GM18519 (cell line): ENCODE measurements at regions not wholly inside any gene's neighbourhood (a gene's known extent, or its start where the extent isn't known, plus 50 kb on each side); places are given as distances from the start of the nearest gene placed in this dataset.
"Not testable (repeated sequence)": the region's sequence is repeated elsewhere in the genome, so short reads cannot be mapped to it uniquely, and the experiment has no call there.

Experiments used
- ATAC-seq: cut with Tn5 transposase; IDR thresholded peaks from one replicate; pipeline ENCODE4 v1.9.1; 2021; ENCODE audit warnings: mild to moderate bottlenecking, moderate library complexity; ENCODE audit not compliant: unreplicated experiment, low FRiP score

DNA sequence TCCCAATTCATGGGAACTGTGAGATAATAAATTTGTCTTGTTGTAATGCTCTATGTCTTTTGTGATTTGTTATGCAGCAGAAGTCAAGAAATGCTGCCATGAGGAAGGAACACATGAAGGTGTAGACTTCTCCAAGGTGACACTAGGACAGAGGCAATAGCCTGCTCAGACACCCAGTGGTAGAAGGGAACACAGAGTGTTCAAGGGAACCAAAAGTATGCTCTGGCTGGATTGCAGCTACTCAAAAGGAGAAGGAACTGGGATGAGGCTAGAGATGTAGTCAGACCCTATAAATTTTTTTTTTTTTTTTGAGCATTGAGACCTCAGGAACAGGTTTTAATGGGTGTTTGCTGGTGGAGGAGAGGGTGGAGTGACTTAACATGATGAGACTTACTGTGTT, 232.5 kb downstream of the PARP8 start:
- ATAC-seq = no peak

DNA sequence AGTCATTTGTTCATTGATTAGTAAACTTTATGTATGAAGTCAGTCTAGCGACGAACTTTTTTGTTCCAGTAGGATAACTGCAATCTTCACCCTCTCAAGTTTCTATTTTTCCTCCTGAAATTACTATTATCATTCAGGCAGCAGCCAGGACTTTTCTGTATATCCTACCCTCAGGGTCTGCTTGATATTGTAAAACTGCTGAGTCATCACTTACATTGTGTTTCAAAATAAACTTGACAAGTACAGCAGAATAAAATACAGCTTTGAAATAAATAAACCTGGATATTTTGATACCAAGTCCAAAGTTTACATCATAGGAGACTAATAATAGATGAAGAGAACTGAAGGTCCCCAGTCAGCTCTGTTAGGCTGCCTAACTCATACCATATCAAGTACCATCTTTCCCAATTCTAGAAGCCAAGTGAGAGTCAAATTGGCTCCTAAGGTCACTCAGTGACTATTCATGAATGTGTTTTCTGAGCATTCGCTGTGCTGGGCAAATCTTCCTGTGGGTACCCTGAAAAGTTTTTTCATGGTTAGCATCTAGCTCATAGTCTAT, 234.6 kb downstream of the PARP8 start:
- no peak for ATAC-seq

DNA sequence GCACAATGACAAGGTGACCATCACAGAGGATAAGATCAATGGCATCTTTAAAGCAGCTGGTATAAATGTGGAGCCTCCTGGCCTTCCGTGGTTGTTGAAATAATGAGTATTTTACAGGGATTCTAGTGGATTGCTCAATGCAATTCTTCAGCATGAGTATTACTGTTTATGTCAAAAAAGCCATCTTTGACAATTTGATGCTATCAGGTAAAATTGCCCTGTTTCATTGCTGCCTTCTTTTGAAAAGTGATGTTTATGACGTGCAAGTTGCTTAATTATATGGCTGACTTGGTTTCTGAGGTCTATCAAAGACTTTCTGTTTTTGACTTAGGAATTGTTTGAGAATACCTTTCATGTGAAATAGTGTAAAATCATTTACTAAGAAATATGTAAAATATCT, 237.2 kb downstream of the PARP8 start:
- no peak for ATAC-seq

DNA sequence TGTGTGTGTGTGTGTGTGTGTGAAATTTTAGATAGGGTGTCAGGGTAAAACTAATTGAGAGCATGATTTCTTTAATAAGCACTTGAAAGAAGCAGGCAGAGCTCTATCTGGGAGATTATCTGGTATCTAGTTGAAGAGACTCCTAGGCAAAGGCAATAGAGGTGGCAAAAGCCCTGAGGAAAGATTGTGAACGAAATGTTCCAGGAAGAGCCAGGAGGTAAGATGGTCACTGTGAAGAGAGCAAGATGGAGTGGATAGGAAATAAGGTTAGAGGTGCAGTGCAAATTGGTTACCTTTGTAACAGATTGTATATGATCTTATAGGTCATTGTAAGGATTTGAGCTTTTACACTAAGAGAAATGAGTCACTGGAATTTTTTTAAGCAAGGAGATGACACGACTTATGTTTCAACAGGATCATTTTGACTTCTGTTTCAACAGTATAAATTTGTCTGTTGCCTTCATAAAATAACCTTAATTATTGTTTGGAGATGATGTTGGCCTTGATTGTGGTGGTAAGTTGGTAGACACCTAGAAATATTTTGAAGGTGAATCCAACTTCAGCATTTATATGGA, 239.6 kb downstream of the PARP8 start:
- ATAC-seq = no peak

DNA sequence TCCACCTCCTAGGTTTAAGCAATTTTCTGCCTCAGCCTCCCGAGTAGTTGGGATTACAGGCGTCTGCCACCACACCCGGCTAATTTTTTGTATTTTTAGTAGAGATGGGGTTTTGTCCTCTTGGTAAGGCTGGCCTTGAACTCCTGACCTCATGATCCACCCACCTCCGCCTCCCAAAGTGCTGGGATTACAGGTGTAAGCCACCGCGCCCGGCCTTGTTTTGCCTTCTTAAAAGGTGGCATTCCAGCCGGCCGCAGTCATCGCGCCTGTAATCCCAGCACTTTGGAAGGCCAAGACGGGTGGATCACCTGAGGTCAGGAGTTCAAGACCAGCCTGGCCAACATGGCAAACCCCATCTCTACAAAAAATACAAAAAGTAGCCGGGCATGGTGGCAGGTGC, 253.7 kb downstream of the PARP8 start:
- not testable (repeated sequence) for ATAC-seq

DNA sequence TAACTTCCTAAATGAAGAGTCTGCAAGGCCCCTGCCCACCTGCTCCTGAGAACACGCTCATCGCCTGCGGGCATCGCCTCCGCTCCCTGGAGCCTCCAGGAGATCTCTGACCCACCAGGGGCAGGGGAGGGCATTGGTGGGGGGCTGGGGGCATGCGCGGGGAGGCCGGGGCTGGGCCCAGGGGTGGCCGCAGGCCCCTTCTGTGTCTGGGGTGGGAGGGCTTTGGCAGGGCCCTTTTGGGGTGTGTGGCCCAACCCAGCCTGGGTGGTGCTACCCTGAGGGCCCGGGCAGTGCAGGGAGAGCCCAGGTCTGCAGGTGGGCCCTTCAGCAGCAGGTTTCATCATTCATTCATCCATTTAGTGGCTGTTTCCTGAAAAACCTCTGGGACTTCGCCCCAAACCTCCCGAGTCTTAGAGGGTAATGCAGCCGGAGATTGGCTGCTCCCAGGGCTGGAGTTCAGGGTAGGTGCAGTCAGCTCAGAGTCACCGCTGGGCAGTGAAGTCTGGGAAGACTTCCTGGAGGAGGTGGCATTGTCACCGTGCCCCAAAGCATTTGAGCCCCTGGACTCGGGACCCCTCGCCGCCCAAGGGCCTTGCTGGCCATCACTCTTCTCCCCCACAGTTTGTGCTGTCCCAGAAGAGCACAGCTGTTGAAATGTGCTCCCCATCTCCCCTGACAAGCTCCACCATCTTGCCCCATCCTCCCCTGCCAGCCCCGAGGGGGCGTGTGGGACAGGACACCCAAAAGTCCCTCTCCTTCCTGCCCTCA, 255.1 kb downstream of the PARP8 start:
- ATAC-seq = no peak

DNA sequence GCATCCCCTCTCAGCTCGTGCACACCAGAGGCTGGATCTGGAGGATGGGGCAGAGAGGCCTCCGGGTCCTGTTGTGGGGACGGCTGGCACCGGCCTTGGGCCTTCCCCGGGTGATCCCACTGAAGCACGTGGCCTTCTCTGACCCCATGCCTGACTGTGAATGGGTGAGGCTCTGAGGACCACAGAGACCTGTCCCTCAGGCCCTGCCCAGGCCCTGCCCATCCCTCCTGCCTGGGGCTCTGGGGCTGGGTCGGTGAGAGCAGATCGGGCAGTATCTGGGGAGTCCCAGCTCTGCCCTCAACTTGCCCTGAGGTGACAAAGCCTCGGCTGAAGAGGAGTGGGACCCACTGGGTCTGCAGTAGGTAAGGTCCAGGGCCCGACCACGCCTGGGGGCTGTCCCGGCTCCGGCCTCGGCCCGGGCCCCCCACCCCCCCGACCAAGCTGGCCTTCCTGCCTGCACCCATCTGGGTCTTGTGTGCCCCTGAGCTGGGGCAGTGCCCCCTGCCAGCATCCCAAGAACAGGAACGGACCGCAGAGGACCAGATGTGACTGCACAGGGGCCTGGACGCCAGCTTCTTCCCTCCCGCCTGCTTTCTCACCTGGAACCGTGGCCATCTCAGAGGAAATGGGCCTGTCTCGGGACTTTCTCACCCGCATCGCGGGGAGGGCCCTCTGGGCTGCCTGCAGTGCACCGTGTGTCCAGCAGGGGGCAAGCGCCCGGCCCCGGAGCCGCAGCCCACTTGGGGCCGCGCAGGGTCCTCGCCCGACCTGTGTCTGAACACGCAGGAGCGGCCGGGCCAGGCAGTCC, 255.9 kb downstream of the PARP8 start:
- ATAC-seq = not testable (repeated sequence)

DNA sequence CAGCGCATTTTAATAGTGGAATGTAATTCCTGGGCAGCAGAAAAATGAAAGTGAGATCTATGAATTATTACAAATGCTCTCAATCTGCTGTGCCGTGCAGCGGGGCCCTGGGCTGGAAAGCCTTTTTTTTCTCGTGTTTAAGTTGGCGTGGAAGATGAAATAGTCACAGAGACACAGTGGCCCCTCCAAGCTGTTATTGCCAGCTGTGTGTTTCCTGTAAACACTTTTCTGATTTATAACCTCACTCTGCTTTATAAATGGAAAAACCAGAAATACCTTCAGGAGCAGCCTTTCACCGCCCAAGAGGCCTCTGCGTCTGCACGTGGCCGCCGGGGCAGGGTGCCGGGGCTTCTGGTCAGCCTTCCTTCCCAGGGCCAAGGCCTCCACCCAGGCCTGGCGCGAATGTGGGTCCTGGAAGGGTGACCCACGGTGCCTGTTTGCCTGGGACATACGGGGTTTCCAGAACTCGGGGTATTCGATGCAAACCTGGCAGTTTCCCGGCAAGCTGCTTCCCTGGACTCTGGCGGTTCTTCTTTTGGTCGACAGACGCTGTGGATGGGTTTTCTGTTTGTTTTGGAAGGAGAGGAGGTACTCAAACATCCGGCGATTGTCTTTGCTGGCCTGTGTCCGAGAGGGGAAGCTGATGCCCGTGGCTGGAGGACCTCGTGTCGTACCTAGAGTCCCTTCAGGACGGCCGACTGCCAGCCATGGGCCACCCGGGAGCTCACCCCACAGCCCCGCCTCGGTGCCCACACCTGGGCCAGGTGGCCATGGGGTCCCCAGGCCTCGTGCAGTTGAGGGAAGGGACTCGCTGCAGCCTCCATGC, 256.7 kb downstream of the PARP8 start:
- ATAC-seq = no peak

DNA sequence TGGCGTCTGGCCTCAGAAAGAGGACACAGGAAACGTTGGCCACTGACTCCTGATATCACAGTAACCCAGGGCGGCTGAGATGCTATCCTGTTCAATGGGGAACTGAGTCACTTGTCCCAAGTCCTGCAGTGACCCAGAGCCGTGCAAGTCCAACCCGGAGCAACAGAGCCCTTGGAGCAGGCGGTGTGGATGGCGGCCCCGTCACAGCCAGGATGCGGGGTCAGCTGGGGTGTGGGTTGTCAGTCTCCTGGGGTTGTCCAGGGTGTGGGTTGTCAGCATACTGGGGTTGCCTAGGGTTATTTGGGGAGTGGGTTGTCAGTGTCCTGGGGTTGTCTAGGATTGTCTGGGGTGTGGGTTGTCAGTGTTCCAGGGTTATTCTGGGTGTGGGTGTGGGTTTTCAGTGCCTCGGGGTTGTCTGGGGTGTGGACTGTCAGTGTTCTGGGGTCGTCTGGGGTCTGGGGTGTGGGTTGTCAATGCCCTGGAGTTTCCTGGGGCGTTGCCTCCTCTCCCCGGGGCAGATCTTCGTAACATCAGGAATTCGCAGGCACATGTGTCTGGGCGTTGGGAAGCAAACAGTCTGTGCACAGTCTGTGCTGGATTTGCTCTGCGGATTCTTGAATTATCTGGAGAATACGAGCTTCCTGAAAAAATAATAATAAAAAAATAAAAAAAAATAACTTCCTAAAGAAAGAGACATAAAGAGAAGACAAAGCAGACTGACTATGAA, 257.5 kb downstream of the PARP8 start:
- no peak for ATAC-seq

DNA sequence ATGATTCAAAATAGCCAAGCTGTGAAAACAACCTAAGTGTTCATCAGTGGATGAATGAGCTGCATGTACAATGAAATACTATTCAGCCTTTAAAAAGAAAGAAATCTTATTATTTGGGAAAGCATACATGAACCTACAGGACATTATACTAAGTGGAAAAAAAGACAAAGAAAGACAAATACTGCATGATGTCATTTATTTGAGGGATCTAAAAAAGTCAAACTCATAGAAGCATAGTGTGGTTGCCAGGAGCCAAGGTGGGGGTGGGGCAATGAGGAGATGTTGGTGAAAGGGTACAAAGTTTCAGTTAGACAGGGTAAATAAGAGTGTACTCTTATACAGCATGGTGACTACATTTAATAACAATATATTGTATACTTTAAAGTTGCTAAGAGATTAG, 261.5 kb downstream of the PARP8 start:
- no peak for ATAC-seq

DNA sequence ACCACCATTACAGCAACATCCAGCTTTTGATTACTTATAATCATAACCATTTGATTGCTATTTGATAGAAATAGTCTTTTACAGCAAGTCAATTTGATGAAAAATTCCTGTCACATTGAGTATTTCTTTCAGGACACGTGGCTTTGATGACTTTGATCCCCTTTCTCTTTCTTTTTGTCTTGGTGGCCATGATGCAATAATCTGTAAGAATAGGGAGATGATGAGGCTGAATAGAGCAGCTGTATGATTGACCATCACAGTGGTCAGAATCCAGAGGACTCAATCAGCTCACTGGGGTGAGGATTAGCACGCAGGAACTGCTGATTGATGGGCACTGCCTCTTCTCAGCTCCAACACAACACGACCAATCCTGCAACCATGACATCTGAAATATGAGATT, 262.7 kb downstream of the PARP8 start:
- no peak for ATAC-seq

DNA sequence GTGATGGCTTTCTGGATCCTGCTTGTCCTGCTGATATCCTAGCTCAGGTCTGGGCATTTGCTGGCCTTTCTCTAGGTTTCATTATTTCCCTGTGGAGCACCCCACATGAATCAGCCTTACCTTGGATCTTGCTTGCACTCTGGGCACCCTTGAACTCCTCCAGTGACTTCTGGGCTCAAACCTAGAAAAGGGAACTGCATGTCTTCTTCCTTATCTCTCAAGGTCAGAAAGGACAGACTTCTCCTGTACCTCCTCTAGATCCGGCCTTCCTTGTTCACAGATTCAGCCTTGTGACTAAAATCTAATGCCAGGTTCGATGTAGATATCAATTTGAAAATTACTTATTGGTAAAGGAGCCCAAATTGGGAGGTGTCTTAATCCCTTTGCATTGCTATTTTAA, 267.9 kb downstream of the PARP8 start:
- no peak for ATAC-seq

DNA sequence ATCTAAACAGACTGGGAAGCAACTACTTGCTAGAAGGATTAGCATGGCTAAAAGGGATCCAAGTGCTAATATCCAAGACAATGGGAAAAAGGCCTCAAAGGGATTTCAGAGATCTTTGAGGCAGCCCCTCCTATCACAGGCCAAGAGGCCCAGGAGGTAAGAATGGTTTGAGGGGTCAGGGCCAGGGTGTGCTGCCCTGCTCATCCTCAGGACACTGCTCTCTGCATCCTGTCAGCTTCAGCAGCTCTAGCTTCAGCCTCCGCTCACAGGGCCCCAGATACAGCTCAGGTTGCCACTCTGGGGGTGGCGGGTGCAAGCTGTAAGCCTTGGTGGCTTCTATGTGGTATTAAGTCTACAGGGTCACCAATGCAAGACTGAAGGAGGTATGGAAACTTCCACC, 278.7 kb downstream of the PARP8 start:
- no peak for ATAC-seq

DNA sequence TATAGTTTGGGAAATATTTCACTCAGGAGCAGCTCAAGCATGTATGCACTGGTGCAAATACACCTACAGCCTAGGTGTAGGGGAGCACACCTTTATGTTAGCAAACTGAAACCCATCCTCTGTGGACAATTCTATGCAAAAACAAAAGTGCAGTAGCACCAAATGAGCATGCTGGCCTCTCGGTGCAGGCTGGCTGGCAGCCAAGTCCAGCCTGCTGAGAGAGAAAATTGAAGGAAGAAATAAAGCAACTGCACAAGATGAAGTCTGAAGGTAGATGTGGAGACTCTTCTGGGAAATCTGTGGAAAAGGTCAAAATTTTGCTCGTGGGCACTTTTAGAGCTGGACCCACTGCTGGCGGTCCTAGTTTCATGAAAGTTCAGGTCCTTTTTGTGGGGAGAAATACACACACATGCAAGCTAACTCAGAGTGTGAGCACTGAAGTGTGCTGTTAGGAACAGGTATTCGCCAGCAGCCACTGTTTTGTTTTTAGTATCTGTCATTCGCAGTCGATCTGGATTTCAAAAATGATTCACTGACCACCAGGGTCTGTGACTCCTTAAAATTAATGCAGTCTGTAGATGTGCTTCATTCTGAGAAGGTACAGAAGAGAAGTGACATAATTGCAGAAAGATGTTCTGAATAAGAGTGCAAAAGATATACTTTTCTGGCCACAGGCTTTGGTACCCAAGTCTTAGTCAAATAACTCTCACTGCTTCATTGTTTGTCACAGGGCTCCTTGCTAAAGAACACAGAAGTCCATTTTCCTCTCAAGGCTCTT, 281.7 kb downstream of the PARP8 start:
- no peak for ATAC-seq

DNA sequence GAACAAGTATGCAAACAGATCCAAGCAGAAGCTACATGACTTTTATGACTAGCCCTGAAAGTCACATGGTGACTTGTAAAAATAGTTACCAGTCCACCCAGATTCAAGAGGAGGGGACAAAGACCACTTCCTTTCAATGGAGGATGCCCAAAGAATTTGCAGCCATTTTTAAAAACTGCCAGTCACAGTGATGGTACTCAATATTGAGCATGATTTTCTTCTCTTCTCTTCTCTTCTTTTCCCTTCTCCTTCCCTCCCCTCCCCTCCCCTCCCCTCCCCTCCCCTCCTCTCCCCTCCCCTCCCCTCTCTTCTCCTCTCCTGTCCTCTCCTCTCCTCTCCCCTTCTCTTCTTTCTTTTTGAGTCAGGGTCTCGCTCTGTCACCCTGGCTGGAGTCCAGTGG, 286.9 kb downstream of the PARP8 start:
- no peak for ATAC-seq

DNA sequence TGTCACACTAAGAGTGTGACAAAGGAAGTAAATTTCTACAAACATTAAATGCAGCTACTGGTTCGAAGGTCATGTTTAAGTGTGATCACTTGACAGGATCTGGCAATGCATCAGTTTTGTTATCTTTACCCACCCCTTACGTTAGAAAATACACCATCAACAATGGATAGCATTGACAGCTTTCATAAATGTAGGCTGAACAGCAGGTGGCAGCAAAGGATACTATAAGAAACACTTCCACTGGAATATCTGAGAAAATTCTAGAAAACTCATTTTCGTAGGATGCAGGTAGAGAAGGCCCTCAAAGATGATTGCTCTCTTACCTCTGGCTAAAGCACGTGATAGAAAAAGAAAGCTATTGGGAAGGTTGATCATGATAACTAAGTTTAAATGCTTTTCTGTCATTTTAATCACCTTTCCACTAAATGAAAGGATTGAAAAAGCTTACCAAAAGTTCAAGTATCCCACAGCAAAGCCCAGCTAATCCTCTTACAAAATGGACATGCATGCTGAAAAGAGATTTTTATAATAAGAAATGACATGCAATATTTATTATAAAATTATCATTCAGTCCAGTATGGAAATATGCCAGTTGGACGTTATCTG, 292.5 kb downstream of the PARP8 start:
- no peak for ATAC-seq

DNA sequence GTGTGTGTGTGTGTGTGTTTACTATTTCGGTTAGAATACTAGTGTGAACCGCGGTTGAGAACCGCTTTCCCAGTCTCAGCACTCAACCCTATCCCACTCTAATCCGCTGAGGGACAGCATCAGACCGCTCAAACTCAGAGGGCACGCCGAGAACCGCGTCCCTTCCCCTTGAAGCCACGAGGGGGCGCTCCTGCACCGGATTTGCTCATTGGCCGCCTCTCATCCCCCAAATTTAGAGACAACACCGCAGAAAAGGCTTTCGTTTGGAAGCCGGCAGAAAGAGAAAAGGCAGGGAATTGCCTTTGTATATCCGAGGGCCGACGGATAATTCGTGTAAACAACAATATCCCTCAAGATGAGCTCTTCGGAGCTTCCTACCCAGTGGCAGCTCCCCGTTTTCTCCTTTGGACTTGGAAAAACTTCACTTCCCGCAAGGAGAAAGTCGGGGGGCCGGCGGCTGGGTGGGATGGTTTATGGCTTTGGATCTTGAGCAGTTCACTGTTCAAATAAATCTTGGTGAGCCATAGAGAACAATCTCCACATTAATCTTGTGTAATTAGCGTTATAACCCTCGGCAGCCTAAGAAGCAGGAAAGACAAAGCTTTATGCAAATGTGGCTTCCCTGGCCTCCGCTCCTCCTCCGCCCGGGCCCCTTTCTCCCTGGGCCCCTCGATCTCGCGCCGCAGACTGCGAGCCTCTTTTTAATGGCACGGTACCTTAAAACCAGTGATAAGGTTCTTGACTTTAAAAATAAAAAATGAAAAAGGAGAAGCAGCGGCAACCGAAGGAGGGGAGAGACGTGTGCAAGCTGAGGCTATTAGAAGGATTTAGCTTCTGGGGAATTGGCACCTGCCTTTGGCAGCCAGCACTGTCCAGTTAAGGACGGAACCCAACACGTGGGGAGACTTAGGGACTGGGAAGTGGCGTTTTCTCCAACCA, 296.8 kb downstream of the PARP8 start:
- peak; percentile 81 for ATAC-seq
